Activated CD8-positive, alpha-beta T cell treated with anti-CD3 and anti-CD28 coated beads, Interleukin-2, amount 10 ng/mL, durations not matched to agents 7 days and 5 days (primary cell): ENCODE measurements at regions not wholly inside any gene's neighbourhood (a gene's known extent, or its start where the extent isn't known, plus 50 kb on each side); places are given as distances from the start of the nearest gene placed in this dataset.

Source experiments
- ATAC-seq: fragments of 150-1000 bp; cut with Tn5 transposase; one replicate; pipeline ENCODE4 v1.10.0; 2021; ENCODE audit warnings: moderate library complexity
- CTCF ChIA-PET: fragments of 350-600 bp; sonication (Branson Sonifier 250); formaldehyde crosslinking; loops from one replicate; lab custom pipeline; 2021; ENCODE audit warnings: antibody characterized with exemption; lab: Charles Lee
- POLR2A ChIA-PET: fragments of 350-600 bp; sonication (Branson Sonifier 250); formaldehyde crosslinking; loops from one replicate; lab custom pipeline; 2021; ENCODE audit warnings: antibody characterized with exemption; lab: Charles Lee
- DNase-seq: peaks from one replicate; pipeline ENCODE4 v3.0.0-alpha.2; 2020
- H3K27ac Mint-ChIP-seq: one replicate; pipeline ENCODE4 v1.8.0; 2021; ENCODE audit warnings: mild to moderate bottlenecking, mixed read lengths
- H3K27me3 Mint-ChIP-seq: one replicate; pipeline ENCODE4 v1.8.0; 2021; ENCODE audit warnings: low read depth, mixed read lengths
- H3K36me3 Mint-ChIP-seq: one replicate; pipeline ENCODE4 v1.8.0; 2021; ENCODE audit warnings: low read depth, mixed read lengths
- H3K4me1 Mint-ChIP-seq: one replicate; pipeline ENCODE4 v1.8.0; 2021; ENCODE audit warnings: low read depth, mixed read lengths
- H3K4me3 Mint-ChIP-seq: one replicate; pipeline ENCODE4 v1.8.0; 2021; ENCODE audit warnings: mild to moderate bottlenecking, mixed read lengths
- H3K9me3 Mint-ChIP-seq: one replicate; pipeline ENCODE4 v1.8.0; 2022; ENCODE audit warnings: mixed read lengths; ENCODE audit not compliant: insufficient read depth

GRCh38 chr14:85112762-85113161 is 417.2 kb upstream of the FLRT2 start:
- H3K4me1 Mint-ChIP-seq = no peaks in the 10 kb centered on the region
- H3K27ac Mint-ChIP-seq = no peak overlapping the region
- CTCF ChIA-PET = no interaction called here
- H3K36me3 Mint-ChIP-seq = no peaks in the 10 kb centered on the region
- POLR2A ChIA-PET = no interaction called here
- no peak for ATAC-seq
- H3K27me3 Mint-ChIP-seq = no peaks in the 10 kb centered on the region
- no peaks in the 10 kb centered on the region for H3K9me3 Mint-ChIP-seq
- H3K4me3 Mint-ChIP-seq = no peak overlapping the region
- DNase-seq = no peak

GRCh38 chr14:85115921-85116320 is 414.0 kb upstream of the FLRT2 start:
- Mint-ChIP-seq H3K4me1 (no peaks in the 10 kb centered on the region), H3K9me3 (no peaks in the 10 kb centered on the region), H3K4me3 (no peak overlapping the region), H3K27me3 (no peaks in the 10 kb centered on the region), H3K36me3 (no peaks in the 10 kb centered on the region), H3K27ac (no peak overlapping the region)
- DNase-seq (no peak), ATAC-seq (no peak)
- CTCF ChIA-PET = no interaction called here
- POLR2A ChIA-PET = no interaction called here

- CTCF ChIA-PET = no interaction called here
- no peak for DNase-seq
- H3K4me1 Mint-ChIP-seq = no peaks in the 10 kb centered on the region
- H3K36me3 Mint-ChIP-seq = no peaks in the 10 kb centered on the region
- H3K9me3 Mint-ChIP-seq = peaks cover 5% of the 10 kb centered on the region
- no peaks in the 10 kb centered on the region for H3K27me3 Mint-ChIP-seq
- POLR2A ChIA-PET = no interaction called here
- no peak overlapping the region for H3K4me3 Mint-ChIP-seq
- H3K27ac Mint-ChIP-seq = no peak overlapping the region
- ATAC-seq = no peak
These were observed 411.7 kb upstream of the FLRT2 start for GRCh38 chr14:85118274-85118673.

- ATAC-seq (no peak), DNase-seq (no peak)
- POLR2A ChIA-PET = no interaction called here
- H3K27me3 Mint-ChIP-seq = no peaks in the 10 kb centered on the region
- no peaks in the 10 kb centered on the region for H3K4me1 Mint-ChIP-seq
- no peak overlapping the region for H3K4me3 Mint-ChIP-seq
- CTCF ChIA-PET = no interaction called here
- H3K36me3 Mint-ChIP-seq = no peaks in the 10 kb centered on the region
- no peak overlapping the region for H3K27ac Mint-ChIP-seq
- peaks cover 5% of the 10 kb centered on the region for H3K9me3 Mint-ChIP-seq
These were observed 407.3 kb upstream of the FLRT2 start for GRCh38 chr14:85122690-85123089.

- POLR2A ChIA-PET = no interaction called here
- DNase-seq (no peak), ATAC-seq (no peak)
- H3K27ac Mint-ChIP-seq = no peak overlapping the region
- peaks cover 5% of the 10 kb centered on the region for H3K9me3 Mint-ChIP-seq
- H3K36me3 Mint-ChIP-seq = no peaks in the 10 kb centered on the region
- CTCF ChIA-PET = no interaction called here
- H3K4me3 Mint-ChIP-seq = no peak overlapping the region
- H3K27me3 Mint-ChIP-seq = no peaks in the 10 kb centered on the region
- H3K4me1 Mint-ChIP-seq = no peaks in the 10 kb centered on the region
These were observed 406.2 kb upstream of the FLRT2 start for GRCh38 chr14:85123755-85124154.

GRCh38 chr14:85124631-85125290 is 405.2 kb upstream of the FLRT2 start:
- POLR2A ChIA-PET = no interaction called here
- H3K27me3 Mint-ChIP-seq = no peaks in the 10 kb centered on the region
- H3K4me3 Mint-ChIP-seq = no peak overlapping the region
- CTCF ChIA-PET = no interaction called here
- H3K9me3 Mint-ChIP-seq = peaks cover 5% of the 10 kb centered on the region
- DNase-seq (no peak), ATAC-seq (no peak)
- H3K36me3 Mint-ChIP-seq = no peaks in the 10 kb centered on the region
- H3K4me1 Mint-ChIP-seq = no peaks in the 10 kb centered on the region
- no peak overlapping the region for H3K27ac Mint-ChIP-seq

GRCh38 chr14:85125291-85125670 is 404.7 kb upstream of the FLRT2 start:
- ChIA-PET CTCF (no interaction called here), POLR2A (no interaction called here)
- Mint-ChIP-seq H3K27me3 (no peaks in the 10 kb centered on the region), H3K27ac (no peak overlapping the region), H3K4me3 (no peak overlapping the region), H3K4me1 (no peaks in the 10 kb centered on the region), H3K9me3 (peaks cover 5% of the 10 kb centered on the region), H3K36me3 (no peaks in the 10 kb centered on the region)
- DNase-seq (no peak), ATAC-seq (no peak)

GRCh38 chr14:85129921-85130320 is 400.0 kb upstream of the FLRT2 start:
- ATAC-seq (no peak), DNase-seq (no peak)
- Mint-ChIP-seq H3K4me1 (no peaks in the 10 kb centered on the region), H3K36me3 (no peaks in the 10 kb centered on the region), H3K27ac (no peak overlapping the region), H3K9me3 (no peaks in the 10 kb centered on the region), H3K27me3 (no peaks in the 10 kb centered on the region), H3K4me3 (no peak overlapping the region)
- CTCF ChIA-PET = no interaction called here
- POLR2A ChIA-PET = no interaction called here

- ATAC-seq = no peak
- Mint-ChIP-seq H3K36me3 (no peaks in the 10 kb centered on the region), H3K4me3 (no peak overlapping the region), H3K9me3 (no peaks in the 10 kb centered on the region), H3K27ac (no peak overlapping the region), H3K27me3 (no peaks in the 10 kb centered on the region), H3K4me1 (no peaks in the 10 kb centered on the region)
- POLR2A ChIA-PET = no interaction called here
- CTCF ChIA-PET = no interaction called here
- no peak for DNase-seq
These were observed 398.6 kb upstream of the FLRT2 start for GRCh38 chr14:85131226-85131922.

- no peak for ATAC-seq
- H3K4me3 Mint-ChIP-seq = no peak overlapping the region
- ChIA-PET CTCF (no interaction called here), POLR2A (no interaction called here)
- H3K36me3 Mint-ChIP-seq = no peaks in the 10 kb centered on the region
- no peak for DNase-seq
- H3K27me3 Mint-ChIP-seq = no peaks in the 10 kb centered on the region
- H3K27ac Mint-ChIP-seq = no peak overlapping the region
- H3K4me1 Mint-ChIP-seq = no peaks in the 10 kb centered on the region
- no peaks in the 10 kb centered on the region for H3K9me3 Mint-ChIP-seq
These were observed 387.0 kb upstream of the FLRT2 start for GRCh38 chr14:85142982-85143381.

- H3K9me3 Mint-ChIP-seq = no peaks in the 10 kb centered on the region
These were observed 383.2 kb upstream of the FLRT2 start for GRCh38 chr14:85146779-85147178.

GRCh38 chr14:85150166-85150565 is 379.8 kb upstream of the FLRT2 start:
- DNase-seq = no peak
- Mint-ChIP-seq H3K4me3 (no peak overlapping the region), H3K36me3 (no peaks in the 10 kb centered on the region)

More at GRCh38 chr14:85146779-85147178, 383.2 kb upstream of the FLRT2 start:
- H3K27ac Mint-ChIP-seq = no peak overlapping the region
- CTCF ChIA-PET = no interaction called here
- no peaks in the 10 kb centered on the region for H3K36me3 Mint-ChIP-seq
- H3K4me3 Mint-ChIP-seq = no peak overlapping the region
- no peak for DNase-seq
- H3K4me1 Mint-ChIP-seq = no peaks in the 10 kb centered on the region
- no peak for ATAC-seq
- H3K27me3 Mint-ChIP-seq = no peaks in the 10 kb centered on the region
- POLR2A ChIA-PET = no interaction called here

More at GRCh38 chr14:85150166-85150565, 379.8 kb upstream of the FLRT2 start:
- POLR2A ChIA-PET = no interaction called here
- Mint-ChIP-seq H3K27ac (no peak overlapping the region), H3K4me1 (no peaks in the 10 kb centered on the region), H3K27me3 (no peaks in the 10 kb centered on the region), H3K9me3 (peaks cover 8% of the 10 kb centered on the region)
- CTCF ChIA-PET = no interaction called here
- no peak for ATAC-seq
